ENCODE measurements at regions not wholly inside any gene's neighbourhood (a gene's known extent, or its start where the extent isn't known, plus 50 kb on each side); places are given as distances from the start of the nearest gene placed in this dataset.

- Histone ChIP-seq H3K4me2 (ENCODE audit: control insufficient read depth, extremely low read depth, insufficient read depth, low read depth, low read length) (no peak overlapping the region), H3K79me2 (ENCODE audit: control insufficient read depth, insufficient read depth, low read length) (no peaks in the 10 kb centered on the region), H3K4me1 (ENCODE audit: control insufficient read depth, extremely low read depth, insufficient read depth, low read length) (no peaks in the 10 kb centered on the region), H3K27me3 (ENCODE audit: control insufficient read depth, extremely low read depth, insufficient read depth, low read length) (peaks cover 9% of the 10 kb centered on the region), H3K27ac (ENCODE audit: control insufficient read depth, insufficient read depth, low read length) (no peak overlapping the region), H2AFZ (ENCODE audit: control insufficient read depth, low read length) (no peak overlapping the region), H3K4me3 (ENCODE audit: control insufficient read depth in 2 of 3, extremely low read depth in 1 of 3, insufficient read depth in 2 of 3, low read depth in 1 of 3, low read length in 3 of 3) (no peak overlapping the region), H3K36me3 (ENCODE audit: control insufficient read depth in 2 of 2, extremely low read depth in 1 of 2, insufficient read depth in 2 of 2, low read length in 2 of 2) (no peaks in the 10 kb centered on the region), H3K9me3 (ENCODE audit: control insufficient read depth, low read depth, low read length) (no peaks in the 10 kb centered on the region), H3K9me1 (ENCODE audit: control insufficient read depth, extremely low read depth, insufficient read depth, low read length) (no peaks in the 10 kb centered on the region), H4K20me1 (ENCODE audit: control insufficient read depth, extremely low read depth, insufficient read depth, low read length) (no peaks in the 10 kb centered on the region), H3K9ac (ENCODE audit: control insufficient read depth, extremely low read depth, insufficient read depth, low read length) (no peak overlapping the region)
- TF ChIP-seq, protein P1, sequence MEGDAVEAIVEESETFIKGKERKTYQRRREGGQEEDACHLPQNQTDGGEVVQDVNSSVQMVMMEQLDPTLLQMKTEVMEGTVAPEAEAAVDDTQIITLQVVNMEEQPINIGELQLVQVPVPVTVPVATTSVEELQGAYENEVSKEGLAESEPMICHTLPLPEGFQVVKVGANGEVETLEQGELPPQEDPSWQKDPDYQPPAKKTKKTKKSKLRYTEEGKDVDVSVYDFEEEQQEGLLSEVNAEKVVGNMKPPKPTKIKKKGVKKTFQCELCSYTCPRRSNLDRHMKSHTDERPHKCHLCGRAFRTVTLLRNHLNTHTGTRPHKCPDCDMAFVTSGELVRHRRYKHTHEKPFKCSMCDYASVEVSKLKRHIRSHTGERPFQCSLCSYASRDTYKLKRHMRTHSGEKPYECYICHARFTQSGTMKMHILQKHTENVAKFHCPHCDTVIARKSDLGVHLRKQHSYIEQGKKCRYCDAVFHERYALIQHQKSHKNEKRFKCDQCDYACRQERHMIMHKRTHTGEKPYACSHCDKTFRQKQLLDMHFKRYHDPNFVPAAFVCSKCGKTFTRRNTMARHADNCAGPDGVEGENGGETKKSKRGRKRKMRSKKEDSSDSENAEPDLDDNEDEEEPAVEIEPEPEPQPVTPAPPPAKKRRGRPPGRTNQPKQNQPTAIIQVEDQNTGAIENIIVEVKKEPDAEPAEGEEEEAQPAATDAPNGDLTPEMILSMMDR (optimal IDR thresholded peaks at IDR 0.05 in 1 of 3, IDR thresholded peaks at IDR 0.05 in 1 of 3, conservative IDR thresholded peaks at IDR 0.05 in 1 of 3; ENCODE audit: extremely low read depth in 1 of 3, insufficient read depth in 2 of 3, low read length in 3 of 3): no peak
- TF ChIP-seq EZH2 (IDR thresholded peaks at IDR 0.05; ENCODE audit: low read length): no peak
- DNase-seq (ENCODE audit: low read depth, low spot score): no peak
- FAIRE-seq: no peak
- dilution Hi-C loops (cut with MboI; ENCODE audit: extremely low pct_ligation_motif_present, low sequenced_read_pairs): no loop called here
Observed at GRCh38 chr13:109680288-109680687, 106.1 kb downstream of the IRS2 start.

GRCh38 chr13:109678459-109678858 is 107.9 kb downstream of the IRS2 start:
- no peaks in the 10 kb centered on the region for H3K36me3 ChIP-seq (ENCODE audit: control insufficient read depth in 2 of 2, extremely low read depth in 1 of 2, insufficient read depth in 2 of 2, low read length in 2 of 2)
- no peaks in the 10 kb centered on the region for H3K4me1 ChIP-seq (ENCODE audit: control insufficient read depth, extremely low read depth, insufficient read depth, low read length)
- H3K79me2 ChIP-seq (ENCODE audit: control insufficient read depth, insufficient read depth, low read length): no peaks in the 10 kb centered on the region
- H3K9me1 ChIP-seq (ENCODE audit: control insufficient read depth, extremely low read depth, insufficient read depth, low read length): no peaks in the 10 kb centered on the region
- no peak for DNase-seq (ENCODE audit: low read depth, low spot score)
- dilution Hi-C loops (cut with MboI; ENCODE audit: extremely low pct_ligation_motif_present, low sequenced_read_pairs): no loop called here
- no peaks in the 10 kb centered on the region for H4K20me1 ChIP-seq (ENCODE audit: control insufficient read depth, extremely low read depth, insufficient read depth, low read length)
- peaks cover 9% of the 10 kb centered on the region for H3K27me3 ChIP-seq (ENCODE audit: control insufficient read depth, extremely low read depth, insufficient read depth, low read length)
- H3K27ac ChIP-seq (ENCODE audit: control insufficient read depth, insufficient read depth, low read length): no peak overlapping the region
- no peak overlapping the region for H3K4me2 ChIP-seq (ENCODE audit: control insufficient read depth, extremely low read depth, insufficient read depth, low read depth, low read length)
- no peak overlapping the region for H3K4me3 ChIP-seq (ENCODE audit: control insufficient read depth in 2 of 3, extremely low read depth in 1 of 3, insufficient read depth in 2 of 3, low read depth in 1 of 3, low read length in 3 of 3)
- H3K9ac ChIP-seq (ENCODE audit: control insufficient read depth, extremely low read depth, insufficient read depth, low read length): no peak overlapping the region
- TF ChIP-seq, protein P1 (optimal IDR thresholded peaks at IDR 0.05 in 1 of 3, IDR thresholded peaks at IDR 0.05 in 1 of 3, conservative IDR thresholded peaks at IDR 0.05 in 1 of 3; ENCODE audit: extremely low read depth in 1 of 3, insufficient read depth in 2 of 3, low read length in 3 of 3): no peak
- TF ChIP-seq EZH2 (IDR thresholded peaks at IDR 0.05; ENCODE audit: low read length): no peak
- FAIRE-seq: no peak
- H3K9me3 ChIP-seq (ENCODE audit: control insufficient read depth, low read depth, low read length): no peaks in the 10 kb centered on the region
- no peak overlapping the region for H2AFZ ChIP-seq (ENCODE audit: control insufficient read depth, low read length)
